IPS DF 4.7 (cell line): ENCODE measurements at regions not wholly inside any gene's neighbourhood (a gene's known extent, or its start where the extent isn't known, plus 50 kb on each side); places are given as distances from the start of the nearest gene placed in this dataset.

Source experiments
- DNase-seq: peaks from one replicate; pipeline ENCODE4 v3.0.0-alpha.2; 2013; ENCODE audit warnings: low spot score; ENCODE audit errors: extremely low read depth

DNA sequence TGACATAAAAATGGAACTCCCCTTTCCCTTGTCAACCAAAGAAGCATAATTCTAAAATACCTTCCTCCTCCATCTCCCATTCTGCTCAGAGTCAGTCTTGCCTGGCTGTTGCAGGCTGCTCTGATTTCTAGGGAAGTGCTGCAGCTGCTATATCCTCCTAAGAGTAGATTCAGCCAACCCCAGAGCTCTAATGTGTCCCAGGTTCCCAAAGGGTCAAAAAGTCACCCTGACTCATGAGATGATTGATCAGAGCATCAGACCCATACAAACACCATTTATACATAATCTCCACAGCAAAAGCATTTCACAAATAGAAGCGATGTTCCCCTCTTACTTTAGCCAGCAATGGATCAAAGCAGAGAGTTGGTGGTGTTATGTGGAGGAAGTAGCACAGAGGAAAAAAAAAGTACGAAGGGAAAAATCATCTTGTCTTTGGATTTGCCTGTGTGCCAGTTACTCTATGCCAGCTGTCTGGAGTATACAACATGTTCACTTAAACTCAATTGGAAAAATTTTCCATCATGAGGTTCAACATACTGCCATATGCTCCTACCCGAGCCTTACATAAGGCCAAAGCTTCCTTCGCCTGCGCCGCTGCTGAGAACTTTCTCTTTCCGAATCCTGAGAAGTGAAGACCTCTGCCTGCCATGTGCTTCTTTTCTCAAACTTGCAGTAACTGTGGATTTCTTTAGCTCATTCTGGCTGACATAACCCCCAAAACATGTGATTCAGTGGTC is 258.0 kb downstream of the TLE4 start:
- no peak for DNase-seq

DNA sequence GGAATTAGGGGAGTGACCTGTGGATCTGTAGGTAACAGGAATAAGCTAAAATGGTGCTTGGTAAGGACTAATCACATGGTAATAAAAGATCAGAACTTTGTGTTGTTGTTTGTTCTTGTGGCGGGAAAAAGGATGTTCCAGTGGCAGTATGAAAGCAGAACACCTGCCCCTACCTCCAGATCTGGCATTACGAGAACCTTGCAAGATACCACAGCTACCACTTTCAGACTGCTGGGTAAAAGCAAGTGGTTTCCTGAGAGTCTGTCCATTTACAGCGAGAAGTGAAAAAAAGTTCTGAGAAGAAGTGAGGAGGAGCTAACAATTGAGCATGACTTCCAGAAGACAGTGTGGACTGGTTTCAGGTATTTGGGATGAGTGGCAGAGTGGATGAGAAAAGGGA is 252.5 kb downstream of the TLE4 start:
- no peak for DNase-seq

GRCh38 chr9:79817438-79818004 is 245.8 kb downstream of the TLE4 start:
- no peak for DNase-seq

DNA sequence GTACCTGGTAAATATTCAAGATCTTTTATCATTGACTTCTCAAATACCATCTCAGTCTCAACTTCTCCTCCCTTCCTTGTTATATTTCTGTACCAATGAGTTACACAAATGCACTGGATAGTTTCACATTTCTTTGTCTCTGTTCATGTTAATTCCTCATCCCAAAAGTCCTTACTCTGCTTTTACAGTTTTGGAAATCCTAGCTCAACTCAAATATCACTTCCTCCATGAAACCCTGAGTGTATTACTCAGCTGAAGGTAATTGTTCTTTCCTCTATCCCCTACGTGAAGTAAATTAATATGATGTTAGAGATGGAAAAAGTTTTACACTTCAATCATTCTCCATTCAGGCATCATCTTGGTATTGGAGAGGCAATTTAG is 241.5 kb downstream of the TLE4 start:
- no peak for DNase-seq

- no peak for DNase-seq
These were observed 240.9 kb downstream of the TLE4 start for GRCh38 chr9:79812507-79813257.

- DNase-seq = no peak
These were observed 240.3 kb downstream of the TLE4 start for GRCh38 chr9:79812099-79812498.

- no peak for DNase-seq
These were observed 238.2 kb downstream of the TLE4 start for GRCh38 chr9:79809931-79810330.

DNA sequence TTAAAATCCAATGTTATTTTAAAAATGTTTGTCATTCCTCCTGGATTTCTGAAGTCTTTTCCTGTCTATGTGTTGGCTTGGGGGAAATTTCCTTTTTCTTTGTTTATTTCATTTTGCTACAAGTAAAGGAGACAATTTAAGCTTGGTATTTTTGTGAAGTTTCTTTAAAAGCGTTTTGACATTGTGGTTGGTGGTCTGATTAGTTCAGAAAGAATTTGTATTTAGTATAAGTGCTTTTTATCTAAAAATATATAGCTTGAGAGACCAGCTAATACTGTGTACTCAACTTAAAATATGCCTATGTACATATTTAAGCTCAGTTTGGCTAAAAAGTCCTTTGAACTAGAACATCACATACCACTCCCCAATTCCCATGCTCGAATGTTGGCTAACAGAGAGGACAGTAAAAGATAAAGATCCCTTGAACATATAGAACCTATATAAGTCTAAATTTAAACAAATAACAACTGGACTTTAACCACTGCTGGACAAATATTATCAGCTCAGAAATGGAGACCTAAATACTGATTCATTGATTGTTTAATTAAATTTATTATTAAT is 237.6 kb downstream of the TLE4 start:
- no peak for DNase-seq

- DNase-seq = no peak
These were observed 236.2 kb downstream of the TLE4 start for GRCh38 chr9:79807971-79808370.

- DNase-seq = no peak
These were observed 234.3 kb downstream of the TLE4 start for GRCh38 chr9:79806086-79806485.

GRCh38 chr9:79801459-79801858 is 229.7 kb downstream of the TLE4 start:
- DNase-seq = no peak

DNA sequence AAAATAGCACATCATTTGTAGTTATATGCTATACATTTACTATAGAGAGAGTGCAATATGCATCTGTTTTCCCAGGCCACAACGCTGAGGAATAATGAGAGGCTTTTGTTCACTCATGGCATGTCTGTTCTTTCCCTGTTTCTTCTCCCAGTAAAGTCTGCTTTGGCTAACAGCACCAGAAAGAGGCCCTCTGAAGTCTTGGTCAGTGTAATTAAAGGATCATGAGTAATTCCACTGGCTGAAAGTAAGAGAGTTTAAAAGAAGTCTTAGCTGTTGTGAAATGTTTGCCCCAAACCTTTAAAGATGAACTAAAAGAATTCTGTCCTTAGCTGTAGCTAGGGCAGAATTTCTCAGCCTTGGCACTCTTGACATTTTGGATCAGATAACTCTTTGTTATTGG is 228.8 kb downstream of the TLE4 start:
- DNase-seq = no peak

DNA sequence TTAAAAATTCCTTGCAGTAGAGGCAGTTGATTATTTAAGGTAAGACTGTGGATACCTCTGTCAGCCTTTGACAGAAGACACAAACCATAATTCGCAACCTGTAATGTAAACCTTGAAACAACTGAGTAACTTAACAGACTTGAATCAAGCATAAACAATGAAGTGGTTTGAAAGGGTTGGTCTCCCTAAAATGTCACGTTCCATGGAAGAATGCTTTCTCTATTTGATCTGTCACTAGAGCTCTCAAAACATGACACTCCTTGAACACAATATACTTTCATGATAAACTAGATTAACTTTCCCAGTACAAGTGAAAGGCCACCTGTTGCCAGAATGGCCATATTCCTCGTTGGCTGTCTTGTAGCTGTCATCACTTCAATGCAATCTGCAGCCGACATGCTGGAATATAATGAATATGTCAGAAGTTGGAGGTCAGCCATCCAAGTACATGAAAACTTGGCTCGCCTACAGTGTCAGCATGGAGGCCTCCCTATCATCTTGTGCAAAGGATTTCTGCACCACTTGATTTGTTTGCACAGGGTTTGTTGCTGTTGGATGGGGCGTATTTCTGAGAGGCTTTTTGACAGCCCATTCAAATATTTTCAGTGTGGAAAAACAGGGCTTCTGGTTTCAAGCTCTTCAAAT is 228.0 kb downstream of the TLE4 start:
- DNase-seq = no peak

DNA sequence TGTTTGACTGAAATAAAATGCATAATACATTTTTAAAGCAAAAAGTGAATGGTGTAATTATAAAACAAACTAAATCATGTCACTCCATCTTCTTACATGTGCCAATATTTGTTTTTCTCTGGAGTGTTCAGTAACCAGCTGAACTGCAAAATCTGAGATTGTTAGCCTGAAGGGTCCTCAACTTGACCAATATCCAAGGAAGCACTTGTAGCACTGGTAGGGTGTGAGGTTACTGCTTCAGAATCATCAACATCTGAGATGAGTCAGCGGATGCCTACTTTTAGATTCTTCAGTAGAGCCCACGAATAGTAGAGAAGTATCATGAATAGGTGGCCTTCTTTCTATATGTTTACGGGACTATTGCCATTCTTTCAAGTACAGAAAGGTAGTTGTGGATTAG is 226.7 kb downstream of the TLE4 start:
- DNase-seq = no peak

- DNase-seq = no peak
These were observed 224.6 kb downstream of the TLE4 start for GRCh38 chr9:79796411-79796810.

- no peak for DNase-seq
These were observed 216.9 kb downstream of the TLE4 start for GRCh38 chr9:79788662-79789061.

DNA sequence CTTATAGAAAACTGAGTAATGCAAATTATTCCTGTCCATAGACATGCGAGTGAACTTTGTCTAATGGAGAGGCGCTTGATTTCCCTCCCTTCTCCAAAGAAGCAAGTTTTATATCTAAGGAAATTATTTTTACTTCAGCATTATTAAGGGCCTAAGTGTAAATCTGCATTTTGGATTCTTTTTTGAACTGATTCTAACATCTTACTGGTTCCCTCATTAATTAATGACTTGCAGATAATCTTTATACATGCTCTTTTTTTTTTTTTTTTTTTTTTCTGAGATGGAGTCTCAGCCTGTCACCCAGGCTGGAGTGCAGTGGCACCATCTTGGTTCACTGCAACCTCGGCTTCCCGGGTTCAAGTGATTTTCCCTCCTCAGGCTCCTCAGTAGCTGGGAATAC is 209.5 kb downstream of the TLE4 start:
- no peak for DNase-seq

GRCh38 chr9:79780559-79780958 is 208.8 kb downstream of the TLE4 start:
- DNase-seq = no peak

DNA sequence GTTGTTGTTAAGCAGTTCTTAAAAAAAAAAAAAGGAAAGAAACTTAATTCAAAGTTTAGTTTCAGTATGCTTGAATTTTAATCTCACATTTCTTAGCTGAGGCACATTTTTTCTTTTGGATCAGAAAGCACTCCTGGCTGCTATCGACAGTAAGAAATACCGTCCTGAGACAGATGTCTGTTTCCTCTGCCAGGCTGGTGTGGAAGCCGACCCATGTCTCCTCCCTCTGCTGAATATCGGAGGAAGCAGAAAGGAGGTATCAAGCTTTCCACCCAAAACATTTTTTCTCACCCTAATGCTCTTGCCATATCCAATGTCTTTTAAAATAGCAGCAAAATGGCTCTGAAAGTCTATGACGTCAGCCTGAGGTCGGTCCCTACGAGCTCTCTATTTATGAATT is 208.1 kb downstream of the TLE4 start:
- DNase-seq = no peak

DNA sequence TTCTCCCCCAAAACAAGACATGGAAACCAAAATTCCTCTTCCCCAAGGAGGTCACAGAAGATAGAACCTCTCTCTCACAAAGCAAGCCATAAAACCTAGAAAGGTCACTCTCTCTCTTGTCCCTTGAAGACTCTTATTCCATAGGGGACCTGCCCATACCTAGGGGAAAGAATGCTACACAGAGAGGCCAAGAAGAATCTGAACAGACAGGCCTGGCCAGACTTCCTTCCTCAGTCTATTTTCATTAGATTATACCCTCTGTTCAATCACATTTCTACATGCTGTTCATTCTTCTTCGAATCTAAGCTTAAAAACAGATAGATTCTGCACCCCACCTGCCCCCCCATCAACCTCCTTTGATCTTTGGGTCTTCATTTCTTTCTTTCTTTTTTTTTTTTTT is 206.8 kb downstream of the TLE4 start:
- DNase-seq = no peak

GRCh38 chr9:79776581-79776980 is 204.8 kb downstream of the TLE4 start:
- no peak for DNase-seq
